ENCODE measurements at regions not wholly inside any gene's neighbourhood (a gene's known extent, or its start where the extent isn't known, plus 50 kb on each side); places are given as distances from the start of the nearest gene placed in this dataset.

DNA sequence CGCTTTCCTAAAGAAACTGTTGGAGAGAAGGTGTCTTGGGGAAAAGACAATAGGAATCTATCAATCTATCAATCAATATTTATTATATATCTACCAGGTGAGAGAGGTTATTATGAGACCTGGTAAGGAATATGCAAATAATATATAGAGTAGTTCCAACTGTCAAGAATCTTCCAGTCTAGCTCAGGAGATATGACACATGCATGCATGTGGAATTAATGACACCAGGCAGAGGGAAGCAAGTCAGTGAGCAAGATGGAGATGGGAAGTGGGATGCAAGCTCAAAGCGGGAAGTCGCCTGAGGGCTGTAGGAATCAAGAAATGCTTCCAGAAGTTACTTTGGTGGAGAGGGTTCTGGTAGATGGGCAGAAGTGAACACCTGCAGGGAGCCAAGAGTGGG lies 187.4 kb upstream of the NRP1 start:
- no peak for TF ChIP-seq POLR2AphosphoS5 (IDR thresholded peaks at IDR 0.05; ENCODE audit: low read depth)
- TF ChIP-seq, protein P1, sequence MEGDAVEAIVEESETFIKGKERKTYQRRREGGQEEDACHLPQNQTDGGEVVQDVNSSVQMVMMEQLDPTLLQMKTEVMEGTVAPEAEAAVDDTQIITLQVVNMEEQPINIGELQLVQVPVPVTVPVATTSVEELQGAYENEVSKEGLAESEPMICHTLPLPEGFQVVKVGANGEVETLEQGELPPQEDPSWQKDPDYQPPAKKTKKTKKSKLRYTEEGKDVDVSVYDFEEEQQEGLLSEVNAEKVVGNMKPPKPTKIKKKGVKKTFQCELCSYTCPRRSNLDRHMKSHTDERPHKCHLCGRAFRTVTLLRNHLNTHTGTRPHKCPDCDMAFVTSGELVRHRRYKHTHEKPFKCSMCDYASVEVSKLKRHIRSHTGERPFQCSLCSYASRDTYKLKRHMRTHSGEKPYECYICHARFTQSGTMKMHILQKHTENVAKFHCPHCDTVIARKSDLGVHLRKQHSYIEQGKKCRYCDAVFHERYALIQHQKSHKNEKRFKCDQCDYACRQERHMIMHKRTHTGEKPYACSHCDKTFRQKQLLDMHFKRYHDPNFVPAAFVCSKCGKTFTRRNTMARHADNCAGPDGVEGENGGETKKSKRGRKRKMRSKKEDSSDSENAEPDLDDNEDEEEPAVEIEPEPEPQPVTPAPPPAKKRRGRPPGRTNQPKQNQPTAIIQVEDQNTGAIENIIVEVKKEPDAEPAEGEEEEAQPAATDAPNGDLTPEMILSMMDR (IDR thresholded peaks at IDR 0.05; ENCODE audit: insufficient read depth, low read length) = no peak

Measured in HL-60 (cell line).